ENCODE measurements at regions not wholly inside any gene's neighbourhood (a gene's known extent, or its start where the extent isn't known, plus 50 kb on each side); places are given as distances from the start of the nearest gene placed in this dataset.

DNA sequence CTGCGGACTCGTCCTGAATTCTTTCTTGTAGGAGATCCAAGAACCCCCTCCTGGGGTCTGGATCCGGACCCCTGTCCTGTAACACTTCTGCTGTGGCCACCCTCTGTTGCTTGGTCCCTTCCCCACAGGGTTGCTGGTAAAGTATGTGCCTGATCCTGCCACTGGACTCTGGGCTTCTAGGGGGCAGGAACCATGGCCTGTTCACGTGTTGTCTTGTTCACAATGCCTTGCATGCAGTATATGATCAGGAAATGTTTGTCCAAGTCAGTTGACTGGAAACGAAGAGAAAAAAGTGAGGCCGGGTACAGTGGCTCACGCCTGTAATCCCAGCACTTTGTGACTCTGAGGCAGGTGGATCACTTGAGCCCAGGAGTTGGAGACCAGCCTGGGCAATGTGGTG is 139.3 kb upstream of the ALDH1B1 start:
- TF ChIP-seq, protein P1, sequence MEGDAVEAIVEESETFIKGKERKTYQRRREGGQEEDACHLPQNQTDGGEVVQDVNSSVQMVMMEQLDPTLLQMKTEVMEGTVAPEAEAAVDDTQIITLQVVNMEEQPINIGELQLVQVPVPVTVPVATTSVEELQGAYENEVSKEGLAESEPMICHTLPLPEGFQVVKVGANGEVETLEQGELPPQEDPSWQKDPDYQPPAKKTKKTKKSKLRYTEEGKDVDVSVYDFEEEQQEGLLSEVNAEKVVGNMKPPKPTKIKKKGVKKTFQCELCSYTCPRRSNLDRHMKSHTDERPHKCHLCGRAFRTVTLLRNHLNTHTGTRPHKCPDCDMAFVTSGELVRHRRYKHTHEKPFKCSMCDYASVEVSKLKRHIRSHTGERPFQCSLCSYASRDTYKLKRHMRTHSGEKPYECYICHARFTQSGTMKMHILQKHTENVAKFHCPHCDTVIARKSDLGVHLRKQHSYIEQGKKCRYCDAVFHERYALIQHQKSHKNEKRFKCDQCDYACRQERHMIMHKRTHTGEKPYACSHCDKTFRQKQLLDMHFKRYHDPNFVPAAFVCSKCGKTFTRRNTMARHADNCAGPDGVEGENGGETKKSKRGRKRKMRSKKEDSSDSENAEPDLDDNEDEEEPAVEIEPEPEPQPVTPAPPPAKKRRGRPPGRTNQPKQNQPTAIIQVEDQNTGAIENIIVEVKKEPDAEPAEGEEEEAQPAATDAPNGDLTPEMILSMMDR (conservative IDR thresholded peaks at IDR 0.05; ENCODE audit: low read length), result no peak
- no peak for TF ChIP-seq EZH2phosphoT487 (IDR thresholded peaks at IDR 0.05; ENCODE audit: borderline replicate concordance)

Data from Loucy (cell line).